ENCODE measurements at regions not wholly inside any gene's neighbourhood (a gene's known extent, or its start where the extent isn't known, plus 50 kb on each side); places are given as distances from the start of the nearest gene placed in this dataset.

- Histone ChIP-seq H3K9me3 (ENCODE audit: low read depth, low read length, poor library complexity, severe bottlenecking) (no peaks in the 10 kb centered on the region), H3K27ac (ENCODE audit: low read depth, low read length, poor library complexity, severe bottlenecking) (no peak overlapping the region), H3K27me3 (replicated peaks; ENCODE audit: insufficient read depth, low read depth, low read length, poor library complexity) (no peaks in the 10 kb centered on the region), H3K36me3 (ENCODE audit: insufficient read depth, low read length, poor library complexity, severe bottlenecking) (no peaks in the 10 kb centered on the region), H3K4me3 (ENCODE audit: low read depth, low read length, poor library complexity, severe bottlenecking) (no peak overlapping the region), H3K4me1 (ENCODE audit: insufficient read depth, low read length, poor library complexity, severe bottlenecking) (no peaks in the 10 kb centered on the region)
- intact Hi-C loops (cut with micrococcal nuclease; ENCODE audit: unreplicated experiment): no loop called here
- no TSS peak for BruUV-seq (replicated peaks)
- DNase-seq (ENCODE audit: low spot score): no peak
- POLR2A ChIA-PET (ENCODE audit: low non-redundant PET): no interaction called here
- no peak for TF ChIP-seq CTCF (conservative IDR thresholded peaks at IDR 0.05; ENCODE audit: low read depth, low read length)
- TF ChIP-seq EZH2 (IDR thresholded peaks at IDR 0.05; ENCODE audit: borderline replicate concordance, low read depth, low read length, poor library complexity, severe bottlenecking): no peak
- CTCF ChIA-PET: no interaction called here
Measured at GRCh38 chr2:71849111-71849510, 298.6 kb downstream of the CYP26B1 start.

- ChIA-PET POLR2A (ENCODE audit: low non-redundant PET) (no interaction called here), CTCF (no interaction called here)
- H3K4me3 ChIP-seq (ENCODE audit: low read depth, low read length, poor library complexity, severe bottlenecking): no peak overlapping the region
- H3K36me3 ChIP-seq (ENCODE audit: insufficient read depth, low read length, poor library complexity, severe bottlenecking): no peaks in the 10 kb centered on the region
- DNase-seq (ENCODE audit: low spot score): no peak
- BruUV-seq (replicated peaks): no TSS peak
- intact Hi-C loops (cut with micrococcal nuclease; ENCODE audit: unreplicated experiment): no loop called here
- no peaks in the 10 kb centered on the region for H3K9me3 ChIP-seq (ENCODE audit: low read depth, low read length, poor library complexity, severe bottlenecking)
- H3K27me3 ChIP-seq (replicated peaks; ENCODE audit: insufficient read depth, low read depth, low read length, poor library complexity): peaks cover 1% of the 10 kb centered on the region
- H3K4me1 ChIP-seq (ENCODE audit: insufficient read depth, low read length, poor library complexity, severe bottlenecking): no peaks in the 10 kb centered on the region
- no peak overlapping the region for H3K27ac ChIP-seq (ENCODE audit: low read depth, low read length, poor library complexity, severe bottlenecking)
- TF ChIP-seq CTCF (conservative IDR thresholded peaks at IDR 0.05; ENCODE audit: low read depth, low read length): no peak
- no peak for TF ChIP-seq EZH2 (IDR thresholded peaks at IDR 0.05; ENCODE audit: borderline replicate concordance, low read depth, low read length, poor library complexity, severe bottlenecking)
Measured at GRCh38 chr2:71846669-71847291, 300.9 kb downstream of the CYP26B1 start.

- Histone ChIP-seq H3K36me3 (ENCODE audit: insufficient read depth, low read length, poor library complexity, severe bottlenecking) (no peaks in the 10 kb centered on the region), H3K4me1 (ENCODE audit: insufficient read depth, low read length, poor library complexity, severe bottlenecking) (no peaks in the 10 kb centered on the region), H3K27ac (ENCODE audit: low read depth, low read length, poor library complexity, severe bottlenecking) (no peak overlapping the region), H3K27me3 (replicated peaks; ENCODE audit: insufficient read depth, low read depth, low read length, poor library complexity) (peaks cover 8% of the 10 kb centered on the region), H3K9me3 (ENCODE audit: low read depth, low read length, poor library complexity, severe bottlenecking) (no peaks in the 10 kb centered on the region), H3K4me3 (ENCODE audit: low read depth, low read length, poor library complexity, severe bottlenecking) (no peak overlapping the region)
- POLR2A ChIA-PET (ENCODE audit: low non-redundant PET): no interaction called here
- no peak for DNase-seq (ENCODE audit: low spot score)
- no peak for TF ChIP-seq EZH2 (IDR thresholded peaks at IDR 0.05; ENCODE audit: borderline replicate concordance, low read depth, low read length, poor library complexity, severe bottlenecking)
- no peak for TF ChIP-seq CTCF (conservative IDR thresholded peaks at IDR 0.05; ENCODE audit: low read depth, low read length)
- CTCF ChIA-PET: no interaction called here
- no TSS peak for BruUV-seq (replicated peaks)
- intact Hi-C loops (cut with micrococcal nuclease; ENCODE audit: unreplicated experiment): no loop called here
Measured at GRCh38 chr2:71846072-71846471, 301.6 kb downstream of the CYP26B1 start.

All from A673 (cell line).